Esophagus squamous epithelium (tissue), 5 donors: ENCODE measurements at regions not wholly inside any gene's neighbourhood (a gene's known extent, or its start where the extent isn't known, plus 50 kb on each side); places are given as distances from the start of the nearest gene placed in this dataset.
A peak's percentile ranks its signal among the peaks of the same experiment; 100 is the strongest.

ENCODE experiments used
- DNase-seq: peaks from one replicate; lab custom pipeline; 2025; lab: John Stamatoyannopoulos, UW
- H3K27ac ChIP-seq, 4 donors: fragments of 200-600 bp; sonication (generic); one replicate each; pipeline ENCODE4 v1.5.1; 2016 to 2019; ENCODE audit warnings: mild to moderate bottlenecking in 1 of 4
- H3K27me3 ChIP-seq, 4 donors: fragments of 200-600 bp; sonication (generic); 1 replicate in 3 of 4; 2 replicates in 1 of 4; pipeline versions ENCODE4 v1.5.1 to v1.6.0; 2017 to 2021; ENCODE audit warnings: antibody characterized with exemption in 1 of 4
- H3K36me3 ChIP-seq, 3 donors: fragments of 200-600 bp; sonication (generic); one replicate each; pipeline ENCODE4 v1.5.1; 2016 to 2019
- H3K4me1 ChIP-seq, 3 donors: fragments of 200-600 bp; sonication (generic); one replicate each; pipeline ENCODE4 v1.5.1; 2017 to 2019
- H3K4me3 ChIP-seq, 4 donors: fragments of 200-600 bp; sonication (generic); 1 replicate in 3 of 4; 2 replicates in 1 of 4; pipeline ENCODE4 v1.5.1; 2016 to 2019; ENCODE audit warnings: mild to moderate bottlenecking in 2 of 4, moderate library complexity in 1 of 4
- H3K9me3 ChIP-seq, 3 donors: fragments of 200-600 bp; sonication (generic); one replicate each; pipeline ENCODE4 v1.5.1; 2016 to 2019
- POLR2A ChIP-seq, 4 donors: fragments of 450-650 bp; IDR thresholded peaks; one replicate each; pipeline ENCODE4 v1.6.1; 2017; ENCODE audit warnings: antibody characterized with exemption in 4 of 4, mild to moderate bottlenecking in 4 of 4, moderate library complexity in 3 of 4
- WGBS, 2 donors: methylation state at CpG; one replicate each; pipeline ENCODE4 v1.1.5; 2018; 5-methylcytosine and 5-hydroxymethylcytosine counted together
- intact Hi-C: fragments of 100-400 bp; cut with DNase I; formaldehyde crosslinking; loops from one replicate; pipeline ENCODE4 v1.15.0; 2022
- TF ChIP-seq, protein P1 (sequence below), 6 experiments: fragments of 450-650 bp in 4 of 6; fragments of 200-600 bp in 2 of 6; sonication (generic) in 2 of 6; IDR thresholded peaks; one replicate each; pipeline ENCODE4 v1.5.1; 2016 to 2019; ENCODE audit warnings: antibody characterized with exemption in 6 of 6, mild to moderate bottlenecking in 4 of 6, moderate library complexity in 4 of 6
- donor health status: DM: yes; HTN: yes; CAD: no.

DNA sequence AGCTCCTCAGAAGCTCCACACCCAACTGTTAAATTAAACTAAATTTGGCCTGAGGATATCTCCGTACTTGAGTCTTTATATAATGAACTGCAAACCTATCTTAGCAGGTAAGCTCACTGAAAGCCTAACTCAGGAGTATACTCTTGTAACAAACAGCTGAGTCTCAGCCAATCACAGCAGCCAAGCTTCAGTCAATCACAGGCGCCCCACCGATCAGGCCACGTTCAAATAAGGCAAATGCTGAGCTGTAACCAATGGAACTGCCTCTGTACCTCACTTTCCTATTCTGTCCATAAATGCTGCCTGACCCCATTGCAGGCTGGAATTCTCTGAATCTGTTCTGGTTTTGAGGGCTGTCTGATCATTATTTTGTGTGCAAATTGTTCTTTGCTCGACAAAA lies 93.0 kb upstream of the CES5A start:
- H3K9me3 ChIP-seq = no peaks in the 10 kb centered on the region
- WGBS, 2 donors = 53% methylated on average over 5 of the region's 5 CpGs
- no peak for DNase-seq
- no peaks in the 10 kb centered on the region for H3K27me3 ChIP-seq
- peaks cover 0 to 39% (median 24%) of the 10 kb centered on the region in 3 donors for H3K4me1 ChIP-seq
- no peak overlapping the region for H3K4me3 ChIP-seq
- TF ChIP-seq POLR2A (IDR thresholded peaks at IDR 0.05) = no peak
- TF ChIP-seq, protein P1, sequence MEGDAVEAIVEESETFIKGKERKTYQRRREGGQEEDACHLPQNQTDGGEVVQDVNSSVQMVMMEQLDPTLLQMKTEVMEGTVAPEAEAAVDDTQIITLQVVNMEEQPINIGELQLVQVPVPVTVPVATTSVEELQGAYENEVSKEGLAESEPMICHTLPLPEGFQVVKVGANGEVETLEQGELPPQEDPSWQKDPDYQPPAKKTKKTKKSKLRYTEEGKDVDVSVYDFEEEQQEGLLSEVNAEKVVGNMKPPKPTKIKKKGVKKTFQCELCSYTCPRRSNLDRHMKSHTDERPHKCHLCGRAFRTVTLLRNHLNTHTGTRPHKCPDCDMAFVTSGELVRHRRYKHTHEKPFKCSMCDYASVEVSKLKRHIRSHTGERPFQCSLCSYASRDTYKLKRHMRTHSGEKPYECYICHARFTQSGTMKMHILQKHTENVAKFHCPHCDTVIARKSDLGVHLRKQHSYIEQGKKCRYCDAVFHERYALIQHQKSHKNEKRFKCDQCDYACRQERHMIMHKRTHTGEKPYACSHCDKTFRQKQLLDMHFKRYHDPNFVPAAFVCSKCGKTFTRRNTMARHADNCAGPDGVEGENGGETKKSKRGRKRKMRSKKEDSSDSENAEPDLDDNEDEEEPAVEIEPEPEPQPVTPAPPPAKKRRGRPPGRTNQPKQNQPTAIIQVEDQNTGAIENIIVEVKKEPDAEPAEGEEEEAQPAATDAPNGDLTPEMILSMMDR (IDR thresholded peaks at IDR 0.05) = no peak
- intact Hi-C loops = no loop called here
- H3K27ac ChIP-seq = peak overlapping the region in 1 of 4 donors; percentile 58
- no peaks in the 10 kb centered on the region for H3K36me3 ChIP-seq

DNA sequence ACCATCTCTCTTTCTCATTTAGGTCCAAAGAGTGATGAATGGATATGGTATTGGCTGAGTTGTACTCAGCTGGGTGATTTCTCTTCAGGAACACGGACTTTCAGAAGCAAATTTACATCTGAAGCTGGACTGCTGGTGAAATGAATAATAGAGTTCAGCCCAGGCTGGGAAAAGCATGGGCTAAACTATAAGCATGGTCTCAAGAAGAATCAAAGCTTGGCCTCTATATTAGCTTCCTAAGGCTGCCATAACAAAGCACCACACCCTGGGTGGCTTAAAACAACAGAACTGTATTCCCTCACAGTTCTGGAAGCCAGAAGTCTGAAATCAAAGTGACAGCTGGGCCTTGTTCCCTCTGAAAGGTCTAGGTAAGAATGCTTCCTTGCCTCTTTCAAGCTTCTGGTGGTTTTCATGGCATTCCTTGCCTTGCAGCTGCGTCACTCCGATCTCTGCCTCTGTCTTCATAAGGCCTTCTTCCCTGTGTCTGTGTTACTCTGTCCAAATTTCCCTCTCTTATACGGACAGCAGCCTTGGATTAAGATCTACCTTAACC lies 89.8 kb upstream of the CES5A start:
- Histone ChIP-seq H3K27me3 (no peaks in the 10 kb centered on the region), H3K4me1 (peaks cover 0 to 39% (median 24%) of the 10 kb centered on the region in 3 donors), H3K27ac (peak overlapping the region in 2 of 4 donors; percentile 37 to 60), H3K4me3 (no peak overlapping the region), H3K36me3 (no peaks in the 10 kb centered on the region), H3K9me3 (no peaks in the 10 kb centered on the region)
- intact Hi-C loops = no loop called here
- TF ChIP-seq POLR2A (IDR thresholded peaks at IDR 0.05) = no peak
- TF ChIP-seq, protein P1 (IDR thresholded peaks at IDR 0.05) = no peak
- 62 to 75% methylated on average over 4 of the region's 4 CpGs for WGBS, 2 donors
- no peak for DNase-seq

DNA sequence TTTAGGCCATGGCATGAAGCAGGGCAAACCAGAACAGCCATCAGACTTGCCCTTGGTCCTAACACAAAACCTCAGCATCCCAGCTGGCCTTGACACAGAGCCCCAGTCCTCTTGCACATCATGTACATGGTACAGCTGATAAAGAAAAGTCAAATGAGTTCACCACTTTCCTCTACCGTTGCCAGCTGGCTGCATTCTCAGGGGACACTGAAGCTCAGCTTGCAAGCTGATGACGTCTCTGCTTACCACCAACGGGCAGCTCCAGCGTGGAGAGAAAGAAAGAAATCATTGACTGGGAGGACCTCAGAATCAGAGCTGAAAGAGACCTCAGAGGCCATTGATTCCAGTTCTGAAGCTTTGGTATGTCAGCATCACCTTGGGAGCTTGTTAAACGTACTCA lies 80.7 kb upstream of the CES5A start:
- intact Hi-C loops = no loop called here
- no peaks in the 10 kb centered on the region for H3K9me3 ChIP-seq
- no peak overlapping the region for H3K4me3 ChIP-seq
- peaks cover 0 to 3% (median 0%) of the 10 kb centered on the region in 3 donors for H3K4me1 ChIP-seq
- no peaks in the 10 kb centered on the region for H3K27me3 ChIP-seq
- TF ChIP-seq, protein P1 (IDR thresholded peaks at IDR 0.05) = no peak
- WGBS, 2 donors = 47 to 70% methylated on average over 3 to 4 of the region's 5 CpGs
- no peak overlapping the region for H3K27ac ChIP-seq
- no peaks in the 10 kb centered on the region for H3K36me3 ChIP-seq
- DNase-seq = no peak

DNA sequence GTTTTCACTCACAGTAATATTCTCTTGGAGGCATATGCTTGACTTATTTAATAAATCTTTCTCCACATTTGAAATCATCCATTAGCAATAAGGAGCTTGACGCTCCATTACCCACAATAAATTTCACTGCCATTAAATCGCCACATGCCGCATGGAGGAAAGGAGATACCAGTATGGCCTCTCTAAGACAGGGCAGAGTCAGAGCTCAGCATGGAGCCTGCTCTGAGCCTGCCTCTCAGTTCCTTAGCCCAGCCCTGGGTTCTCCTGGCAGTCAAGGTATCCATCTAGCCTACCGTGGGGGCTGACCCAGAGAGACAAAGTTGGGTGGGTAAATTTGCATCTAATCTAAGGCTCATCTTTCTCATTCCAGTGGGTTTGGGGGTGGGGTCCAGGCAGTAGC lies 80.3 kb upstream of the CES5A start:
- no peak for DNase-seq
- H3K36me3 ChIP-seq = no peaks in the 10 kb centered on the region
- no peak overlapping the region for H3K27ac ChIP-seq
- H3K4me3 ChIP-seq = no peak overlapping the region
- peaks cover 0 to 3% (median 0%) of the 10 kb centered on the region in 3 donors for H3K4me1 ChIP-seq
- TF ChIP-seq, protein P1 (IDR thresholded peaks at IDR 0.05) = no peak
- no peak for TF ChIP-seq POLR2A (IDR thresholded peaks at IDR 0.05)
- 85 to 88% methylated on average over 3 to 4 of the region's 4 CpGs for WGBS, 2 donors
- H3K27me3 ChIP-seq = no peaks in the 10 kb centered on the region
- intact Hi-C loops = no loop called here
- H3K9me3 ChIP-seq = no peaks in the 10 kb centered on the region

DNA sequence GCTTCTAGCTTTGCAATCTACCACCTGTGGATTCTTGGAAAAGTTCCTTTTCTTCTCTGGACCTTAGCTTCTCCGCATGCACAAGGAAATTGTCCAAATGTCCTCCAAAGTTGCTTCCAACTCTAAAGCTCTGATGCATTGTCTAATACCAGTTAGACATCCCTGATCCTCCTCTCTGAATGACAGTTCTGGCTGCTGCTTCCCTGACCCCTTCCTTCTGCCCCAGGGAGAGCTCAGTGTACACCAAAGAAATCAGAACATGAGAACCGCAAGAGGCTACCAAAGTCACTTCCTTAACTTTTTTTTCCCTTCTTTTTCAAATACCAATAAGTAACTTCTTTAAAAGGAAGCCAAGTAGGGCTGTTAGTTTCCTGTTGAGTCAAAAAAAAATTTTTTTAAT lies 79.7 kb upstream of the CES5A start:
- Histone ChIP-seq H3K27me3 (peaks cover 0 to 4% (median 0%) of the 10 kb centered on the region in 4 donors), H3K4me1 (peaks cover 0 to 3% (median 0%) of the 10 kb centered on the region in 3 donors), H3K36me3 (no peaks in the 10 kb centered on the region), H3K4me3 (no peak overlapping the region), H3K9me3 (no peaks in the 10 kb centered on the region), H3K27ac (no peak overlapping the region)
- intact Hi-C loops = no loop called here
- WGBS, 2 donors = 33 to 45% methylated on average over 2 of the region's 2 CpGs
- TF ChIP-seq, protein P1 (IDR thresholded peaks at IDR 0.05) = no peak
- no peak for TF ChIP-seq POLR2A (IDR thresholded peaks at IDR 0.05)
- no peak for DNase-seq
